Stimulated activated CD4-positive, alpha-beta T cell treated with anti-CD3 and anti-CD28 coated beads, Interleukin-12 subunit alpha, Interleukin-12 subunit beta, amount 100 ng/mL, for 48 hours (primary cell): ENCODE measurements at regions not wholly inside any gene's neighbourhood (a gene's known extent, or its start where the extent isn't known, plus 50 kb on each side); places are given as distances from the start of the nearest gene placed in this dataset.

Source experiments
- DNase-seq, 3 donors: peaks; one replicate each; pipeline ENCODE4 v3.0.0-alpha.2; 2020; ENCODE audit warnings: low read depth in 2 of 3, low spot score in 1 of 3

DNA sequence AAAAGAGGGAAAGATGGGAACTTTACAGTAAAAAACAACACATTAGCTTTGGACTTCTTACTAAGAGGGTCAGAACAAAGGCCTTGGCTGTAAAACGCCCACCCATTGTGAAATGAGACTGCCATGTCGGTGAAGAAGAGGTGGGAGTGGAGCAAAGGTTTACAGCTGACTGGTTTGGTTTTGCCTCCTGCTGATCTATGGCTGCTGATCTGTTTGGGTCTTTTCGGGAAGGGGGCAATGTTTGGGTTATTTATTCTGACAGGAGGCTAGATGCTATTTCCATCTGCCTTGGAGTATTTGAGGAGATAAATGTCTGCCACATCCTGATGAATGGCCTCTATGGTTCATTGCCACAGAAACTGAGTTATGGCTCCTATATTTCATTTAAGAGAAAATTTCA, 408.7 kb downstream of the TLE4 start:
- DNase-seq, result no peak

DNA sequence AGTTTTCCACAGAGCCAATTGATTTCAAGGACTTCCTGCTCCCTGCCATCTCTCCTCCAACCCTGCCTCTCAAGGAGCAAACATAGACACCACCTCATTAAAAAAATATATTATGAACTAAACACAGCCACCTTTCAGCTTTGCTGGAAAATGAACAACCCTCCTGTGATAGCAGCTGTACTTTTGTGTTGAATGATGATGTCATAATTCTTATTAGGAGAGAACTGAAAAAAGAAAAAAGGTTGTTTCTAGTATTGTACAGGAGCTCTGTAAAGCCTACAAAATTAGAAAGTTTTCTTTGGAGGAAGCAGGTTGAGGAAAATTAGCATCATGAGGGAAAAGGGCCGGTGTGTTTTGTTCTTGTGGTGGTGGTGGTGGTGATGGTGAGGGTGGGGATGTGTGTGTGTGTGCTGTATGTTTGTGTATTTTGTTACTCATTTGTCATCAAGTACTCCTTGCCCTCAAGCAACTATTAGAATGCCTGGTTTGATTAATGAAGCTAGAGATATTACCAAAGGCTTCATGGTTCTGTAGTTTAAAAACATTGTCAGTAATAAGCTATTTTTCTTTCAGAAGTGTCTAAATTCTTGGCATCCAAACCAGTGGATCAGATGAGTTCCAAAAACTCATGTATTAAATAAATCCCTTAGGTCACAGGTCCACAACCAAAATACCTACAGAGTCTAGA, 405.9 kb downstream of the TLE4 start:
- DNase-seq, result no peak

DNA sequence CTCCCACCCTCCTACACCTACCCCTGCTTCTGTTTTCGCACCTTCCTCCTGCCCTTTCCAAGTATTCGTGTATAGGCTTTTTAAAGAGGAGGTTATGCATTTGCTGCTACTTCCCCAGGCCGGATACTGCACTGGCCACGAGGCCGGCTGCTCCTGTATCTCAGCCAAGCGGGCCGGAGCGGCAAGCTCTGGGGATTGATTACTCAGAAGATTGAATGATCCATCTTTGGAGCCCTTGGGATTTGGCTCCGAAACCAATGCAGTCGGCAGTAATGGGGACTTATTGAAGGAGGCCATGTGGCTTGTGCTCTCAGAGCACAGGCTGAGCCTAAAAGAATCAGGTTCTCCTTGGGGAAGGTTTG, 405.3 kb downstream of the TLE4 start:
- no peak for DNase-seq

DNA sequence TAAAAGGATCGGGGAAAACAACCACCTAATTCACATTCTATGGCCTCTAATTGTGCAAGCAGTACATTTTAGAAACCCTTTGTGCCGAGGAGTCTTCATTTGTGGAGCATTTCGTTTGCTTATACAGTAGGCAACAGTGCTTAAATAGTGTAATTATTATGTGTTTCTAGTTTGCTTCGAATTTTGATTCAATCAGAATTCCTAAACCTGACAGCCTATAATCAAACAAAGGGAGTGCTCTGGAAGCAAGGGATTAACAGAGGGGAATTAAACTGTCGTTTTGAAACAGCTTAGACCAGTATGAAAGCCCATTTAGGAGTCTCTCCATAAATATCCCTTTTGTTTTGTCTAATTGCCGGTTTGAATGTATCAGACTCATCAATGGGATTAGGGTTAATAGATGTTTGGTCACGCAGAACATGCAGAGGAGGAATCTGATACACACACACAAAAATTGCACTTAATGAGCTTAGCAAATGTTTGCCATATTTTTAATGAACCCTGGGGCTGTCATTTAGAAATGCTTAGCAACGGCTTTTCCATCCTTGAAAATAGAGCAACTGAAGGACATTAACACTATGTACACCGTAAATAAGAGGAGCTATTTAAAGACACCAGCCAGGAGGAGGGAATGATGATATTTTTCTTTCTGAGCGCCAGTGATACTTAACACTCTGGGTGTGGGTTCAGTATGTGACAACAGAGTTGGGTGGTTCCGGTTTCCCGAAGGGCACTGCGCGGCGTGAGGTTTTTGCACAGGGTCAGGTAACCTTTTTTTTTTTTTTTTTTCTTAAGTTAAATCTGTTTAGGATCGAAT, 404.7 kb downstream of the TLE4 start:
- no peak for DNase-seq

DNA sequence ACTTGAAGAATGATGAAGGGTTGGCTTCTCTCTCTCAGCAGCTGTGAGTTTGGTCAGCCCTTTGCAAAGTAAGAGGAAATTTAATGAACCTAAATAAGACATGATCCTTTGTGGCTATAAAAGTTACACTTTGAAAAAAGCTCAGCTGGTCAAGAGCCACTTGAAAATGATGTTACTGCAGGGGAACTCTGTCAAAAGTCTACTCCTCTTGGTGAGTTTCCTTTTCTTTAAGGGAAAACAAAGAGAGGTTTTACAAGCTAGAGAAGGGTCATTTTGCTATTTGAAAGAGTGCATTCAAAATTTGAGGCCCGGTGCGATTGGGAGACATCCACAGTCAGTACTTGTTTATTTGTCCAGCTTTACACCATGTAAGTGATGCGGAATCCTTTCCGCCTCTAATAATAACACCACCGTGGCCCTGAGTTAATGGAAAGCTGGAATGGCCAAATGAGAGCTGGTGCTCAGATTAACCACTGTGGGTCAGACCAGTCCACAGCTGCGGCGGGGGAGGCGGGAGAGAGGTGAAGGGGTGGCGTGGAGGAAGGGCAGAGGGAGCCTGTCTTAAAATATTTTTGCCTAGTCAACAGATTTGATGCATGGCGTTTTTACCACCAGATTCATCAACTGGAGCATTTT, 404.0 kb downstream of the TLE4 start:
- no peak for DNase-seq

DNA sequence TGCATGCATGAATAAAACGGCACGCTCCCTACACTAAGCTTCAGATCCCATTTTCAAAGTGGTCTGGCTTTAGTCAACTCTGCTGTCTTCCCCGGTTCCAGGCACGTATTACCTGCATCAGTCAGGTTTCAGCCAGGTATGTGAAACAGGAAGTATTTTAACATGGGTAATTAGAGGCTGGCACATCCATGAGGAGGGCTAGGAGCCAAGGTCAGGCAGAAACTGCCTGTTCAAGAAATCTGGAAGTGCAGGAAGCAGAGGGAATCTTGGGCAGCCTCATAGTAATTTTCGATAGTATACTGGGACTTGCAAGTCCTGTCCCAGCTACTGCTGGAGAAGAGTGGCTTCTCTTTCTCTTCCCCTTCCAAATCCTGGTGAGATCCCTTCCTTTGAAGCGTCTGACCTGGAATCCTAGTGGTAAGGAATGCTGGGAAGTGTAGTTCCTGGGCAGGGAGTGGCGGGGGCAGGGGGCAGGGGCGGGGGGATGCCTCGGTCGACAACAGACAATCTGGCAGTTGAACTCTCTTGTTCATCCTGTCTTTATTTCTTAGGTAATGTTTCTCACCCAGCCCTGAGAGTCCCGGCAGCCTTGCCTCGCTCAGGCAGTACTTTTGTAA, 403.1 kb downstream of the TLE4 start:
- DNase-seq, result no peak

DNA sequence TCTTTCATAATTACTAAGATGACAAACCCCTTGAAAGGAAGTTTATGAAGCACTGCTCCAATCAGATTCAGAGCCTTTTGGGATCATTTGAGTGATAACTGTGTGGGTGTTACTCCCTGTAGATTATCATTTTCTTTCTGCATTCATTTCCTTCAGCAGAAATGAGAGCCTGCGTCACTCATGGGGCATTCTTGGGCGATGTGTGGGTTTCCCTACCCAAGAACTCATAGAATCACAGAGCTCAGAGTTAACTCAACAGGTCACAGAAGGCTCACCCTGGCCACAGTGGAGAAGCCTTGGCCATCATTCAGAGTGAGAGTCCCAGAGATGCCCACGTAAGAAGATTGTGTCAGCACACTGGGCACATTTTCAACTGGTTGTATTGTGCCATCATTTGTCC, 401.9 kb downstream of the TLE4 start:
- no peak for DNase-seq

DNA sequence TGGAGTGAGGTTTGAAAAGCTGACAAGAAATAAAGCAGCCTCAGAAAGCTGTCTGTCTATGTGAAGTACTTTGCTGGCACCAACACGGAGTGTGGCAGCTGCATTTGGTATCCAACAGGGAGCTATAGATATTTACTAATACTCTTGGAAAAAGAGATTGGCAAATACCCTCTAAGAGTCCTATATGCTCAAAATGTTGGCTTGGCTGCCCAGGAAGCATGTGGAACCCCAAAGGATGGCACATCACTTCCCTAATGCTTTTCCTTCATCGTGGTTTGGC, 398.3 kb downstream of the TLE4 start:
- DNase-seq, result no peak

DNA sequence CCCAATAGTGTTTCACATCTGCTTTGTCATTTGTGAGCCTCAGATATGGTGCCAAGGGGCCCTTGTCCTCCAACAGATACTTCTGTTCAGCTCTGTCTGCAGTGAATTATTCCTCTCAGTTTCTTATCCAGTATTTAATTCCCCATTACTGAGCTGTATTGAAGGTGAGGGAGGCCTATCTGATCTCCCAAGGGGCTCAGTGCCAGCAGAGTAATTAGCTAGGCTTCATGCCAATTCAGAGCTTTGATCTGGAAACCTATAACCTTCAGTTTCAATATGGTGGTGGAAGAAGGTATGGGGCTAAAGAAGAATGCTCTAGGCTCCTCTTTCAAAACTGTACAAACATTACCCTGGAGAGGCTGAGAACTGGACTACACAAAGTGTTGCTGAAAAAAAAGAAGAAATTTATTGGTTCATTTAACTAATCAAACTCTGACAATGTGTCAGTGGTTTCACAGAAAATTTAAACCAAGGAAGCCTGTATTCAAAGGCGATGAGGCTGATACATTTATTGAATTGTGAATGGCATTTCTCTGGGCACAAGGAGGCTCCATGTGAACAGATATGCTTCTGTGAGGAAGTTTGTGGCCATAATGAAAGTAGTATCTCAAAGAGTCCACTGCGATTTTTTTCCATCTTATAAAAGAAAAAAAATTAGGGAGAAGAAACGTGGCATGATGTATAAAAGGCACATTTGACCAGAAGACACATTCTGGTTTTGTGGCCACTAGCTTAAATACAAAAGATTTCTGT, 397.8 kb downstream of the TLE4 start:
- no peak for DNase-seq

DNA sequence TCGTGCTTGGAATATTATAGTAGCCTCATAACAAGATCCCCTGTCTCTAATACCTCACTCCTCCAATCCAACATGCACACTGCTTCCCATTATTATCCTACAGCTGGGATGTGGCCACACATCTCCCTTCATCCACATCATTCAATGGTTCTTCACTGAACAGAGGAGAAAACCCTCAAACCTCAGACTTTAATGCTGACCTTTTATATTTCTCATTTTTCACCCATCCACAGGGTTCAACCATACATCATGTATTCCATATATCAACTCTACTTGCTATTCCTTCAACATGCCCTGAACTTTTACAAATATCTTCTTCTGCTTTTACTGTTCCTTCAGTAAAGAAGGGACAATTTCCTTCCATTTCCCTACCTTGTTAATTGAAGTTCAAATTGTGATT, 396.8 kb downstream of the TLE4 start:
- no peak for DNase-seq

DNA sequence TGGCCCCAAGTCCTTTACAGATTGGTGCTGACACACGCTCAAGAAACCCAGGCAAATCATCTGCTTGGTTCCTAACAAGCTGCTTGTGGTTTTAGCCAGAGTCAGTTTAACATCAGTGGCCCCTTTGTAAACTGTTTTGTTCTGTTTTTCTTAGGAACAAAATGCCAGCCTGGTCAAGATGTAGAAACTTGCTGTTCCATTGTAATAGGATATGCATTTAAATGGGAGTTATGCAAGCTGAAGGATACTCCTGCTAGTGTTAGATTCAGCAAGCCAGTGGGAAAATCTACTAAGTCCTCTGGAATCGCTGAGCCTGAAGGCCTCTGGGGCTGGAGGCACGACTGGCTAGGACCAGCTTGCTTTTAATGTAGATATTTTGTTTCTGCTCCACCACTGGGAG, 391.1 kb downstream of the TLE4 start:
- DNase-seq, result no peak

DNA sequence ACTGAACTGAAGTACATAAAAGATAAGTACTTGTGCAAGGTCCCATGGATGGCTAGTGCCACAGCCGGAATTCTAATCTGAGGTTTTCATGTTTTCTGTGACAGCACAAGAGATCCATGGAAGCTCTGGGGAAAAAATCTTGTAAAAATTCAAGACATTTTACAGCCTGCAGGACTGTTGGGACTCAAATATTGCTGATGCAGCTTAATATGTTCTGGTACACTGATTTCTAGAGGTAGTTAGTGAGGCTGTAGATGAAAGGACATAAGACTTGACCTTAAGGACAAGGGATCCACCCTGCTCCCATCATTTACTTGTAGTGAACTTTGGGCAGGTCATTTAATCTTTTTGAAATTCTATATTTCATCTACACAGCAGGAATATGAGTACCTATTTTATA, 390.4 kb downstream of the TLE4 start:
- no peak for DNase-seq

DNA sequence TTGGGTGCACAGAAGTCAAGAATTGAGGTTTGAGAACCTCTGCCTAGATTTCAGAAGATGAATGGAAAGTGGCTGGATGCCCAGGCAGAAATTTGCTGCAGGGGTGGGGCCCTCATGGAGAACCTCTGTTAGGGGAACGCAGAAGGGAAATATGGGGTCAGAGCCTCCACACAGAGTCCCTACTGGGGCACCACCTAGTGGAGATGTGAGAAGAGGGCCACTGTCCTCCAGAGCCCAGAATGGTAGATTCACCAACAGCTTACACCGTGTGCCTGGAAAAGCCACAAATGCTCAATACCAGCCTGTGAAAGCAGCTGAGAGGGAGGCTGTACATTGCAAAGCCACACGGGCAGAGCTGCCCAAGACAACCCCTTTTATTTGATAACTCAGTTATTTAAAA, 383.5 kb downstream of the TLE4 start:
- DNase-seq, result no peak

DNA sequence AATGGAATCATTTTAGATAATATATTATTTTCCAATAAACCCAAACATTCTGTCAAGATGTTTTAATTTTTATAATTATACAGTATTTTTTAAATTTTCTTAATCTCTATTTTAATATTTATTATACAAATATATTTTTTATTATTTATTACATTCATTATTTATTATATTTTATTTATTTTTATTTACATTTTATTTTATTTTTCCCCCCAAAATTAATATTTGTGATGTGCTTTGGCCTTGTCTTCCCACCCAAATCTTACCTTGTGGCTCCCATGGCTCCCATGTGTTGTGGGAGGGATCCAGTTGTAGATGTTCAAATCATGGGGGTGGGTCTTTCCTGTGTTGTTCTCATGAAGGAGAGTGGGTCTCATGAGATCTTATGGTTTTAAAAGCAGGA, 382.1 kb downstream of the TLE4 start:
- DNase-seq, result no peak

DNA sequence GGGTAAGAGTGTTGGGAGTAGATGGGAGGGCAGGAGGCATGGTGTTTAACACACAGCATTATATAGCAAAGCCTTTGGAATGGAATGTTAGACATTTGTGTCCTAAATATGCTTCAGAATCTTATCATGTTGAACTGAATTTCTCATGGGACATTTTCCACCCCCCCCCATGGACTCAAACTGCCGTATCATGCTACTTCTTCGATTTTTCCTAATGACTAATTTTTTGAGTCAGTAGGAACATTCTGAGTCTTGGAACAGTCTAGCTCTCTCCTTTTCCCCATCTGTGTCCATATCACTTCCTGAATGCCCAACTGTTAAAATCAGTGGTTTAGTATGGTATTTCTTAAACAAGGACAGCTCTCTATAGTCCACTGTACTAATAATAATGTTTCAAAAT, 380.6 kb downstream of the TLE4 start:
- no peak for DNase-seq

DNA sequence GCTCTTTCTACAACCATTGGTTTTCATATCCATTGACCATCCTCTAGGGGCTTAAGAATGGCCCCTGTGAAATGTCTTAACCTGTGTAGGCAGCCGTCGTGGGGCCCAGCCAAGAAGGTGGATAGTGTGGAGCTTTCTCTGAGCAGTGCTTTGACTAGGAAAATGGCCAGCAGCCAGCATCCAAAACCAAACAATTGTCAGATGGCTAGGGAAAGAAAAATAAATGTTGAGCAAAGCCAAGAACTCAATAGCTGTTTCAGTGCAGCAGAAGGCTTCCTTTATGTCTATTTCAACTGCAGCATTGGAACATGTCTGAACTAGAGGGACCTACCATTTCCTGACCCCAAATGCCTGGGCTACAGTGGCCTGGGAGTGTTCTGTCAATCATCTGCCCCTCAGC, 374.9 kb downstream of the TLE4 start:
- DNase-seq, result no peak

DNA sequence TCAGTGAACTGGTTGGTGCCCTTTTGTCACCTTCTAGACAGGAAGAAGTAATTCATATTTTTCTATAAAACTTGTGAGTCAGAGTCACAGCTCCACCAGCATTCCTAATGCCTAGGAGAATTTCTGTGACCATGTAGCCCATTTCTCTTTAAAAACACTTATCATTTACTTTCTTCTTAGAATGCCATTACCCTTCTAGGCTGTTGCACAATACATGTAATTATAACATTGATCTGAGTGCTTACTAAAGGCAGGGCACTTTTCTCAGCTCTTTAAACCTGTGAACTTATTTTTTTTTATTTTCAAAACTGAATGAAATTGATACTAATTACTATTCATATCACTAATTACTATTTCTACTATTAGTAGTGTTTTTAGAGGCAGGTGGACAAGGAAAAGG, 373.7 kb downstream of the TLE4 start:
- DNase-seq, result no peak

DNA sequence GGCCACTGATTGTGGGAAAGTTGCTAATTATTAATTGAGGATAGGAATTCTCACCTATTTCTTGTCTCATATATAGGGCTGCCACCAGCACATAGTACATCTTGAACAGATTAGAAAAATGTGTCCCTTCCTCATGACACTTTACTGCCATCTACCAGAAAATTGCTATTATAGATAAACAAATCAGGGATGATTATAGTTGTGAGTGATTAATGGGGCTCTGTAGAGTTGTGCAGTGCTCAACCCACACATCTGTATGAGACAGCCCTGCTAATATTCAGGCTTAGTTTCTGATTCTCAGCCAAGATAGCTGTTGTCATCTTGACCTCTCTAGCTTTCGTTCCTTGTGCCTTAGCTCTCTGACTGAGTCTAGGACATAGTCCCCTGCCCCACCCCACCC, 373.3 kb downstream of the TLE4 start:
- no peak for DNase-seq

DNA sequence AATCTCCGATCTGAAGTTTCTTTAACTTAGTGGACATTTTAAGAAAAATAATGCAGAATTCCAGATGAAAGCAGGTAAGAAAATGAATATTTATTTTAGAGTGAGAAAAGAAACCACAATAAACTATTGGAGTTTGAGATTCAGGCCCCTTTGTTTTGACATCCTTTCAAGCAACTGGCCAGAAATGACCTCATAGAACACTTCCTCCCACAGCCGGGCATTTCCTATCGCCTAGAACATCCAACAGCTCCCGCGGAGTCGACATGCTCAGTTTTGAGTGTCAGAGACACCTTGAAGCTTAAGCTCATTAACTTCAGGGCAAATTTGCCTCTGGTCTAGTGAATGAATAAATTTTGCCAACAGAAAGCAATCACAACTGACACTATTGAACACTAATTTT, 369.2 kb downstream of the TLE4 start:
- DNase-seq, result no peak

DNA sequence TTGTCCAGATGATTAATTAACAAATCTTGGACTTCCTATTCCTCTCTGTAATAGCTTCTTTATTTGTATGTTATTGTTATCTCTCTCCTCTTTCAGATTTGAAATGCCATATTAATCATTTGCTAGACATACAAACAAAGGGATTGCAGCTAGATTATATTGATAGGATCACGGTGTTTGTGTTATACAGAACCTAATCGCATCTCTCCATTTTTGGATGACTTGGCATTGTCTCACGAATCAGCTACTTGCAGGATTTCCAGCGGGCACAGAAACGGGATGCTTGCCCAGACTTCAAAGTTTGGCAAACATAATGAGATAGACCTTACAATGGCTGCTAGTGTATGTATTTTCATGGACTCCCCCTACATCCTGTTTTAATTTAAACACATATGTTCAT, 368.1 kb downstream of the TLE4 start:
- DNase-seq, result no peak

DNA sequence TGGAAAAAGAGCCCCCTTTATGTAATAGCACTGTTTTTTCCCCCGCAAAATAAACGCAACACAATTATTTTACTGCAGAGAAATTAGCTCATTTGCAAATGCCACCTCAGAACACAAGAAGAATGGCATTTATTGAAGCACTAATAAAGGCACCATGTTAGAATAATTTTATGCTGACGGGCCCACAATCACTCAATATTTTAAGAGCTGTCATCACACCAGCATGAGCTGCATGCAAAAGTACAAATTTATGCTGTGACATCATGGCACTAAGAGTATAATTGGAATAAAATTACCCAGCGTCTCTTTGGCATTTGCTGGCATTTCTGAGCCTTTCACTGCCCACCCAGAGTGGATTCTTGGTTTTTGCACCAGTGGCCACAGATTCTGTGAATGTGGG, 364.6 kb downstream of the TLE4 start:
- no peak for DNase-seq

DNA sequence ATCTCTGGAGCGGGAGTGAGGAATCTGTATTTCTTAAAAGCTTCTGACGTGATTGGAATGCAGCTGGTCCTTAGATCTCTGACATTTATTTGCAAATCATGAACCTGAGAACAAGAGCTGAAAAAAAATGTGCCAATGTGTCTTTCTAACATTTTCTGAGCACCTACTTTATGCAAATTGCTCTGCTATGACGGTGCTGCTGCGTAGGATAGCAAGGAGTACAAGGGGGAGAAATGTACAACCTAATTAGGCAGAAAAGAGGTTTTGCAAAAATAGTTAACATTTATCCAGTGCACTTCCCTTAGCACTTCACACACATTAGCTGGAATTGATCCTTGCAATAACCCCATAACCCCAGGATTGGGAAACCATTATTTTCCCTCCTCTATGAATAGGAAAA, 357.5 kb downstream of the TLE4 start:
- no peak for DNase-seq
